Body of pancreas (tissue), 4 donors: ENCODE measurements at regions not wholly inside any gene's neighbourhood (a gene's known extent, or its start where the extent isn't known, plus 50 kb on each side); places are given as distances from the start of the nearest gene placed in this dataset.
"Not testable (repeated sequence)": the region's sequence is repeated elsewhere in the genome, so short reads cannot be mapped to it uniquely, and the experiment has no call there.

Experiments used
- CTCF ChIP-seq, 7 experiments: fragments of 450-650 bp in 4 of 7; fragments of 200-600 bp in 3 of 7; sonication (generic) in 3 of 7; IDR thresholded peaks; one replicate each; pipeline ENCODE4 v1.5.1; 2016 to 2019; ENCODE audit warnings: antibody characterized with exemption in 7 of 7
- POLR2A ChIP-seq, 3 donors: fragments of 450-650 bp; IDR thresholded peaks; one replicate each; pipeline ENCODE4 v1.6.1; 2016; ENCODE audit warnings: antibody characterized with exemption in 3 of 3, mild to moderate bottlenecking in 2 of 3

- TF ChIP-seq POLR2A, CTCF (IDR thresholded peaks at IDR 0.05): not testable (repeated sequence)
Measured at GRCh38 chr2:111424176-111424575, 303.5 kb downstream of the BCL2L11 start.
